HG03064 (cell line): ENCODE measurements at regions not wholly inside any gene's neighbourhood (a gene's known extent, or its start where the extent isn't known, plus 50 kb on each side); places are given as distances from the start of the nearest gene placed in this dataset.
"Not testable (repeated sequence)": the region's sequence is repeated elsewhere in the genome, so short reads cannot be mapped to it uniquely, and the experiment has no call there.

Experiments
- ATAC-seq: cut with Tn5 transposase; IDR thresholded peaks from one replicate; pipeline ENCODE4 v1.9.1; 2021; ENCODE audit warnings: low read depth; ENCODE audit not compliant: unreplicated experiment

DNA sequence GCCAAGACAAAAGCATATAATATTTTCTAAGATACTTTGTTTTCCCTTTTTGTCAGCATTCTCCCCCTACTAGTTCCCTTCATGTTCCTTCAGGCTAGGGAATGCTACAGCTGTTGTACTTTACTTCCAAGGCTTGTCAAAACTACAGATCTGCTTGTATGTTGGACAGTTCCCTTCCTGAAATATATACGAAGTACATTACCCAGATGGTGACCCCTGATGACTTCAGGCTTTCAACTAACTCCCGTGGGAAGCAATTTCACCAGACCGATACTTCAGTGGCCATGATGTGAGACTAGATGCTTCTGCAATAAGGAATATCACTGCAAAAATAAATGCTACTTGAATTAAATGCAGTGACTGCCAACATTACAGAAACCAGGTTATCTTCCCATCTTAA lies 332.8 kb downstream of the SH2D1A start:
- no peak for ATAC-seq

DNA sequence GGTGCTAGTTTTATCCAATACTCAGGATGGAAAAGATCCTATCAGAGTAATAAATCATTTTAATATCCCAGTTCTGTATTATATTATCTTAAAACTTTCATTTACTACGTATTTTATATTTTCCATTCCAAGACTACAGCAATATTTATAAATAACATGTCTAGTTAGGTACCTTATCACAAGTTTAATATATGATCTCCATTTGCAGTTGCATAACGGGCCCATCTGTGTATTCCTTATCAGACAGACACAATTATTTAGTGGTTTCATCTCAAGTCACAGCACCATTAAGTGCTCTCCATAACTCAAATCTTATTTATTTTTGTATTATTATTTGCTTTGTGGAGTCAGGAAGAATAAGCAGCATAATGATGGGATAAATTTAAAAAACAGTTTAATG lies 333.9 kb downstream of the SH2D1A start:
- ATAC-seq: no peak

DNA sequence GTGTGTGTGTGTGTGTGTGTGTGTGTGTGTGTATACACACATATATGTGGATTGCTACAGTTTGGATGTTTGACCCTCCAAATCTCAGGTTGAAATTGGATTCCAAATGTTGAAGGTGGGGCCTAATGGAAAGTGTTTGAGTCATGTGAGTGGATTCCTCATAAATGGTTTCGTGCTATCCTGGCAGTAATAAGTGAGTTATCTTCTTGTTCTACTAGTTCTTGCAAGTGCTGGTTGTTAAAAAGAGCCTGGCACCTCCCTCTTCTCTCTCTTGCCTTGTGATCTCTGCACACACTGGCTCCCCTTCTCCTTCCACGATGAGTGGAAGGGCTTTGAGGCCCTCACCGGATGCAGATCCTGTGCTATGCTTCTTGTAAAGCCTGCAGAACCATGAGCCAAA lies 344.1 kb downstream of the SH2D1A start:
- no peak for ATAC-seq

DNA sequence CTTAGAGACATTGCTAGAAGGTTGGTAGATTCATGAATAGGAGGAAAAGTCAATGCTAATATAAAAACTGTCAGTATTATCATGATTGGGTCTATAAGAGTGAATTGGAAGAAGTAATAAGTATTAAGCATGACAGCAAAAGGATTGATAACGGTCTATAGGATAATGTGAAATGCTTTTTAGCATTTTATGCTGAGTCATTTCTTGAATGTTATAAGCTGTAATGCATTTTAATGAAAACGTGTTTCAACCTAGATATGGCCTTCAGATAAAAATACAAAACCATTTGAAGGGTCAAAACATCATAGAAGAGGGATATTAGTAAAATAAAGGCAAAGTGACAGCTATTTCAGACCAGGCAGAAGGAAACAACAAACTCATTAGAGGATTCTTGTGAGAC lies 353.5 kb downstream of the SH2D1A start:
- ATAC-seq: no peak

DNA sequence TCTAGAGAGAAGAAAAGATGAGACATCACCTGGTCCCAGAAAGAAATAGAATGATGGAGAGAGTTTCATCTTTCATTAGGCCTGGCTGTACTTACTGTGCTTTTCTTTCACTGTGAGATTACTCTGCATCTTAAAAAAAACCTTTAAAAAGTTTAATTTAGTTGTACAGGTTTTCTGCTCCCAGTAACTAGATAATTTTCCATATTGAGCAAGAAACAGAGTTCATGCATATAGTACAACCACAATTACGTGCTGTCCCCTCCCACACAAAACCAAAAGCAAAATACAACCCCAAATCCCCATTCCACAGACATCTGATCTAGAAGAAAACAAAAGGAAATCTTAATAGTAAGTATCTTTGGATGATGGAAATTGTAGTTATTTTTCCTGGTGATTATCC lies 371.2 kb downstream of the SH2D1A start:
- ATAC-seq: no peak

DNA sequence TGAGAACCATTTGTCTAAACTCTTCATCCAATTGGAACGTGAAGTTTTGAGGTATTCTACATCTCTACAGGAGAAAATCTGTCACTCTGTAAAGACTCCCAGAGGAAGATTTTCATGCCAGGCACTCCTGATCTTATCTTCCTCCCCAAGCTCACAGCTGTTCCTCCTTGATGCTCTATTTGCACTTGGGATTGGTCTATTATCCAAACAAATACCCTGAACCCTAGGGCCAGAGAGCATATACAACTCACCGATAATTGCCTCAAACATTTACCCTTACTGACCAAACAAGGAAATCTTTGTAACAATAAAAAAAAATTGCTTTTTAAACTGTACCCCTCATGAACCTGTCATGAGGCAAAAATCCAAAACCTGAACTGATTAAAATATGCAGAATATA lies 372.7 kb downstream of the SH2D1A start:
- ATAC-seq: no peak

DNA sequence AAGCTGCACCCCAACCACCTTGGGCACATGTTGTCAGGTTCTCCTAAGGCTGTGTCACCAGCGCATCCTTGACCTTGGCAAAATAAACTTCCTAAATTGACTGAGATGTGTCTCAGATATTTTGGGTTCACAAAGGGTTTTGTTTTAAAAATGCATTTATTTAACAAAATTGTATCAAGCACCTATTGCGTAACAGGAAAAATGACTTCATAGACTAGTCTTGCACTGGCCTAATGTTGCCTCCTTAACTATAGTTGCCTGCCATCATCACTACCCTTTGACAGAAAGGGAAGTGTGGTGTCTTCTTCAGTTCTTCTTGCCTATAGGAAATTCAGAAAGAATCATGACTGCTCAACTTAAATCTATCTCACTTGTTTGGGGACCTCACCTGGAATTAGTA lies 374.2 kb downstream of the SH2D1A start:
- no peak for ATAC-seq

DNA sequence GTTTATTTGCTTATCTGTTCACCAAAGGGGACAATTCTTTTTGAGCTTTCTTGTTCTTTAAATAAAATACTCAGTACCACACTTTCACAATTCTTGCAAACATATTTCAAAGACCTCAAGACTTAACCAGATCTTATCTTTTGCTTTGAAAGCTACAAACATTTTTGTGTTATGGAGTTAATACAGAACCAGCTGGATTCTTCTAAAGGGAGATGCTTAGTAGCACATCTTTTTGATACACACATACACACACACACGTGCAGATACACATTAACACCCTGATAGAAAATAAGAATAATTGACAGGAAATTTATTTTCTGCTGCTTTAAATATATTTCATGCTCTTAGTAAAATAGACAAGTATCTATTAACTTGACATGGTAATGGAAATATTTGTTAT lies 379.1 kb downstream of the SH2D1A start:
- no peak for ATAC-seq

DNA sequence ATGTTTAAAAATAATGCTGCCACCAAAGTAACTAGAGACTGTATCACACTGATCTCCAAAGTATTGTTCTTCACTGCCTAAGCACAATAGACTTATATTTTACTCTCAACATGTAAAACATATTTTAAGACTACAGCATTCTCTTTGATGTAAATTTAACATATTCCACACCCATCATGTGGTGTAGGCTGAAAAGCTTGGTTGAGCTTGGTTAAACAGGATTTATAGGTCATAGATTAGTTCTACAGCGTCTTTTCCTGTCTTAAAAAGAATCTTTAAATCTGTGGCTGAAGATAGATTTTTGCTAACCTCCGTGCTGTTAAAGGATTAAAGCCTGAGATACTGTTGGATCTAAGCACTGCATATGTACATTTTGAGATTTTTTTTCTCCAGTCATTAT lies 379.9 kb downstream of the SH2D1A start:
- no peak for ATAC-seq

DNA sequence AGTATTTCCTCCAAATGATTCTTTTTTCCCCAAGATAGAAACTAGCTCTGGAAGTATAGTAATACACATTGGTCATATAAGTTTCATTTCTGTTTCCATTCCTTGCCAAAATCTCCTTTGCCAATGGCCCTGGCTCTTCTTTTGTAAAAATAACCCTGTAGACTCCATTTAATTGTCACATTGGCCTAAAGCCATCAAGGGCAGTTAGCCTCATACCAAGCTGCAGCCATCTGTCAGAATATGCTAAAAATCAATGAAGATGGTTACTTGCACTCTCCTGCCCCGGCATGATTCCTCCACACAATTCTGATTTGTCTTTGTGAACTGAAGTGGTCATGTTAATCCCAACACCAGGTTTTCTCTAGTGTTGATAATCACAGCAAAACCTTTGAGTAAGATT lies 380.5 kb downstream of the SH2D1A start:
- ATAC-seq: no peak

DNA sequence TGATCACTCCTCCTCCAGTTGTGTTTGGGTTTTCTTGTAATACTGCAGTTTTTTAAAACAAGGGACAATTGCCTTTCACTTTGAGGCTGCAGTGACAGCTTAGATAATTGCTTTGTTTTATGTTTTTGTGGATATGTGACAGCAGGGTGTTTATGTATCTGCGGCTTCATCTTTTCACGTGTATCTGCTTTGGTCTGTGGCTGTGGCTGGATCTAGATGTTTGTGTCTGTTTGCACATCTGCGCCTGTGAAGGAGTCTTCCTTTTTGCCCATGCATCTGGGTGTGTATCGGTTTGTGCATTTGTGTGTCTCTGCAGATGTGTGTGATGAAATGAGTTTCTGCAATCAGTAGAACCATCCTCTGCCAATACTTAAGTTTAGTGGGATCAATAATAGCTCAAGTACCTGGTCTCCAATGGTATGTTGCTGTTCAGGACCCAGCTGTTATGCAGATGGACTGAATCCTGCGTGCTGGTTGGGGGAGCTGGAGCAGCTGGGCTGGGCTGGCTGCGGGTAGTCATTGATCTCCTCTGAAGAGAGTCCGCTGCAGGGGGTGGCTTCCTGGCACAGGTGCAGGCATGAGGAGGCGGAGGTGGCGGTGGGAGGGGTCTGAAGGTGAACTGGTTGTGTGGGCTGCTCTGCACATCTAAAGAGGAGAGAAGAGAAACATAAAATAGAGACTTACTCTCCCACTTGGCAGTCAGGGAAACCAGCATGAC lies 390.3 kb downstream of the SH2D1A start:
- ATAC-seq: no peak

DNA sequence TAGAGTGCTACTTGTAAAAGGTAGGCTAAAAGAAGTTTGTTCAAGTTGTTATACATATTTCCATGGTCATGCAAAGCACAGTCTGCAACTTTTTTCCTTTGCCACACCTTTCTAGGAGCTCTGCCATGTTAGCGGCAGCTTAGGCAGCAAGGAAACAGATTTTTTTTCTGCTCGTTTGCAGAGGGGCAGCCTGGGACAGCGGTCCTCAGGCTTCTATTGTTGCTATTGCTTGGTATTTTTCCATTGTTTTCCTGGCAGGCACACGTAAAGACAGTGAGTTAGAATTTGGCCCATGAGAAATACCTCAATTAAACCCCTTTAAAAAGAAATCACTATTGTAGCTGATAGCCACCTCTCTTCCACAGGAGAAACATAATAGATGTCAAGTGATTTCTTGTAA lies 391.4 kb downstream of the SH2D1A start:
- ATAC-seq: no peak

DNA sequence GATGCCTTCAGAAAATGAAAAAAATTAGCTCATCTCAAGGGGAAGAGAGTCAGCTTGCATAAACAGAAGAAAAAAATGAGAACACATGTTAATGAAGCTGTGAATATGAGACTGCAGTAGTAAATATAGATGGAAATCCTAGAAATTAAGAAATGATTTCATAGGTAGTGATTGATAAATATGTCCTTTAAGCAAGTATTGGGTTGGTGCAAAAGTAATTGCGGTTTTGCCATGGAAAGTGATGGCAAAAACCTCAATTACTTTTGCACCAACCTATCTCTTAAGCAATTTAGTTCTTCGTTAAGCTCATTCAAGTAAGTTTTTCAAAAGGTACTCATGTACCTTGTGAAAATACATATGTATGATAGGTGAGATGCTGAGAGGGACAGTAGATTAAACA lies 400.9 kb downstream of the SH2D1A start:
- no peak for ATAC-seq

DNA sequence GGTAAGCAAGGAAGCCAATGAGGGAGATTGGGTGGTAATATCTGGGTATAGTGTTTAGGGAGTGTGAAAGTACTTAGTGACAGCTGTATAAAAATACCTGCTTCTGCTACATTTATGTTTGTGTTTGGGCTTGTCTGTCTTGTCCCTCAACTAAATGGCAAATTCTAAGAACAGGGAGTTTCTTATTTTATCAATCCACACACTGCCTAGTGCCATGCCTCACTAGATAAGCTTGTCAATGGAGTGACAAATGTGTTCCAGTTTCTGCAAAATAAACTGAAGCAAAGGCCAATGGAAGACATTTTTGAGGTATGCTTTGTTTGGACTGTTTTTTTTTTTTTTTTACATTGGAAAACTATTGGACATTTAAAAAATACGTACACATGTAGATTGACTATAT lies 418.0 kb downstream of the SH2D1A start:
- no peak for ATAC-seq

DNA sequence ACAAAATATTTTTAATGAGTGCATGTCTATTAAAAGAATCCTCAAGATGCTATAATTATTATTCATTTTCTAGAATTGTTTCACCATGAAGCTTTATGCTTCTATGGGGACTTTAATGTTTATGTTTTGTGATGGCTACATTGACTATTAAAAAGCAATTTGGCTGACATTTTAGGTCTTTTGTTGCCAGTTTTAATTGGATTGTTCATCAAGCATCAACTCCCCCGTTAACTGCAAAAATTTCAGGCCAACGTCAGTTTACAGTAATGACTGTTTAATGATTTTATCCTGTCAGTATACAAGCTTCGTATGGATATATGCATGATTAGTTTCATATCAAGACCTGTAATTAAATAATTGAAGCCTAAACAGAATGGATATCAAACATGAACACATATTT lies 422.8 kb downstream of the SH2D1A start:
- no peak for ATAC-seq

DNA sequence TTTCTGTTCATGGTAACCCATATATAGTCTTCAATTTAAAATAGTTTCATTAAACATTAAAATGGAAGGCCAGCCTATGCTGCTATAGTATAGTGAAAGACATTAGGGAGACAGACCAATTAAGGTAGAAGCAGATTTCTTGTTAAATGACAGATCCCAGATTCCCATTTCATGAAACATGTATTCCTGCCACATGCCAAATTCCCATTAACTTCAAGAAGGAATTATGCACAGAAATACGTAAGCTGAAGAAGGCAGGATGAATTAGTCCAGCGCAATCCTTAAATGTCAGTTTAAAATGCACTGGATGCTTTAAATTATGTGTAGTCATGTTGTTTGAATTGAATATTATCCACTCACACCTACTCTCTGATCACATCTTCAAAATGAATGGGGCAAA lies 424.9 kb downstream of the SH2D1A start:
- ATAC-seq: no peak

DNA sequence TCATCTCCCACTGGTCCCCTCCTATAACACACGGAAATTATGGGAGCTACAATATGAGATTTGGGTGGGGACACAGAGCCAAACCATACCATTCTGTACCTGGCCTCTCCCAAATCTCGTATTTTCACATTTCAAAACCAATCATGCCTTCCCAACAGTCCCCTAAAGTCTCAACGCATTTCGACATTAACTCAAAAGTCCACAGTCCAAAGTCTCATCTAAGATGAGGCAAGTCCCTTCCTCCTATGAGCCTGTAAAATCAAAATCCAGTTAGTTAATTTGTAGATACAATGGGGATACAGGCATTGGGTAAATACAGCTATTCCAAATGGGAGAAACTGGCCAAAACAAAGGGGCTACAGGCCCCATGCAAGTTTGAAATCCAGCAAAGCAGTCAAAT lies 441.9 kb downstream of the SH2D1A start:
- not testable (repeated sequence) for ATAC-seq

DNA sequence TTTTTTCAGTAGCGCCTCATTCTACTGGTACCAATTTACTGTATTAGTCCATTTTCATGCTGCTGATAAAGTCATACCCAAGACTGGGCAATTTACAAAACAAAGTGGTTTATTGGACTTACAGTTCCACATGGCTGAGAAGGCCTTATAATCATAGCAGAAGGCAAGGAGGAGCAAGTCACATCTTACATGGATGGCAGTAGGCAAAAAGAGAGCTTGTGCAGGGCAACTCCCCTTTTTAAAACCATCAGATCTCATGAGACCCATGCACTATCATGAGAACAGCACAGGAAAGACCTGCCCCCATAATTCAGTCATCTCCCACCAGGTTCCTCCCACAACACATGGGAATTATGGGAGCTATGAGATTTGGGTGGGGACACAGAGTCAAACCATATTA lies 443.5 kb downstream of the SH2D1A start:
- ATAC-seq: not testable (repeated sequence)

DNA sequence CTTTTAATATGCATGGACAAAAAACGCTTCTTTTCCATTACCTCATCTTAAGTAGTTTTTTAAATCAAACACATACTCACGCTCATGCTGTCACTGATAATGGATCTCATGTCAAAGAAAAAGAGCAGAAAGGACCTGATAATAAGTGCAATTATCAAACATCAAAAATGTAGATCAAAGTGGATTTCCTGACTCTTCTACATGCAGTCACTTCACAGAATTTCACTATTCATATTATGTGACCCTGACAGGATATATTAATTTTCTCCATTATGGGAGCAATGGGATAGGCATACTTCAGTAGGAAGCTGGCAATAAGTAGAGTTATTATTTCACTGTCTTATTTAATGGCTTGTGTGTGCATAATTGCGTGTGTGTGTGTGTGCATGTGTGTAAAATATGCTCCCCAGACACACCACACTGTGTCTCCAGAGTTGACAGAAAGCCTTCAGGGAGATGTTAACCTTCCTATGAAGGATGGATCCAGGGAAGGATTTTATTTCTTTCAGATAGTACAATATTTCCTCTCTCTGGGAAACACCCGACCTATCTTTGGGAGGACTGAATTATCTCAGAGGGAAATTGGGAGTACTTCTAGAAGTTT lies 445.2 kb downstream of the SH2D1A start:
- no peak for ATAC-seq

DNA sequence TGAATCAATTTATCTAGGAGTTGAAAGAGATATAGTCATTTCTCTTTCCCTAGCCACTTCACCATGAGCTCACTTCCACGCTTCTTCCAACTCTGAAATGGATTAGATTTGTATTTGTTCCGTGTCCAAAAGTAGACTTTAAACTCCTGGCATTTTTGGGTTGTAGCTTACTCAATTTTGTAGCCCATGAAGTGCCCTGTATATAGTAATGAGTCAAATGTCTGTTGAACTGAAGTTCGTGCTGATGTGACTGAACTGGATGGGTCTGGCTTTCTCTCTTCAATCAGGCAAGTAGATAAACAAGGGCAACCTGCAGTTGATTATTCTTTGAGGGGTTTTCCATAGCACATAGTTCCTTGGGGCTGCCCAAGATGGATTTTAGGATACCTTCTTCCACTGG lies 450.6 kb downstream of the SH2D1A start:
- no peak for ATAC-seq

DNA sequence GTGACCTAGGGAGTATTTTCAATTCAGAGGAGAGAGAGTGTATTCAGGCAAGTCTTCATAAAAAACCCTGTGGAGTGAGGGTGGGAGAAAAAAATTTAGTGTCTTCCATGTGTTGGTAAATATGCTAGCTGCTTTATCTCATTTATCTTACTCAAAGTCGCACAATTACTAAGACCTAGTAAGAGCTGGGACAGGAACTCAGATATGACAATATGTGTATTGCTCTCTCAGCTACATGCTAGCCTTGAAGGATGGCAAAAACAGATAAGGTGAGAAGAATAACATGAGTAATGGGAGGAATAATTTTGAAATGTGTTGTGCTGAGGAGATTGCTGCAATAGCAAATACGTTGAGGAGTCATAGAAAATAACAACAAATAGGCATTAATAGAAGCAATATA lies 458.6 kb downstream of the SH2D1A start:
- ATAC-seq: no peak

DNA sequence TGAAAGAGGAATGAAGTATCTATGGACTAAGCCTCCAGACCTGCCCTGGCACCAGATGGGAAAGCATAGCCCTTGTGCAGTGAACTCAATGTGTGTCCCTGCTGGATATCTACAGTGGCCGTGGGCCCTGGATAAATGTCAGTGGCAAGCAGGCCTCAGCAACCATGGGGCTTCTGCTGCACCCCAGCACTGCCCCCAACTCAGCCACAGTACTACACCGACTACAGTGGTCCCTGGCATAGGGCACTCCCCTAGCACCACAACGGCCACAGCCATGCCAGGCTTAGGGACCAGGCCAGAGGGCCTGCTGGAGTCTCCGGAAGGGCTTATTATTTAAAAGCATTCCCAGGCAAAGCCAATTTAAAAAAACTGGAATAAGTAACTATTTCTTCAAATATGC lies 459.1 kb downstream of the SH2D1A start:
- no peak for ATAC-seq

DNA sequence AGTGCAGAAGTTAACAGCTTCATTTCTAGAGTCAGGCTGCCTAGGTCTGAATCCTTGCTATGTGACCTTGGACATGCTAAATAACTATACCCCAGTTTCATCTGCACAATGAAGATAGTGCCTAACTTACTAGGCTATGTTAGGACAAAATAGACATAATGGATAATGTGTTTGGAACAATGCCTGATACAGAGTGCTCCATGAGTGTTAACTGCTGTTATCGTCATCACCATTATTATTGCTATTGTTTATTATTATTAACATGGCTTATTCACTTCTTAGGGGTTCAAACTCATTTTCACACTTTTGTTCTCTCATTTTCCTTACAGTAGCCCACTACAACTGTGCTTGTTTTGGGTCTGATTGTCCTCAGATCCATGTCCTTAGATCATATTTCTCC lies 467.7 kb downstream of the SH2D1A start:
- no peak for ATAC-seq
